ENCODE measurements at regions not wholly inside any gene's neighbourhood (a gene's known extent, or its start where the extent isn't known, plus 50 kb on each side); places are given as distances from the start of the nearest gene placed in this dataset.

- DNase-seq (ENCODE audit: extremely low read depth in 1 of 2, low read depth in 1 of 2), result no peak
Measured at GRCh38 chr6:41449399-41450245, 96.6 kb upstream of the FOXP4 start.

- no peak for DNase-seq (ENCODE audit: extremely low read depth in 1 of 2, low read depth in 1 of 2)
Measured at GRCh38 chr6:41450581-41450980, 95.6 kb upstream of the FOXP4 start.

GRCh38 chr6:41451039-41451438 is 95.1 kb upstream of the FOXP4 start:
- no peak for DNase-seq (ENCODE audit: extremely low read depth in 1 of 2, low read depth in 1 of 2)

GRCh38 chr6:41451515-41452163 is 94.5 kb upstream of the FOXP4 start:
- DNase-seq (ENCODE audit: extremely low read depth in 1 of 2, low read depth in 1 of 2), result no peak

- DNase-seq (ENCODE audit: extremely low read depth in 1 of 2, low read depth in 1 of 2), result no peak
Measured at GRCh38 chr6:41452763-41453162, 93.4 kb upstream of the FOXP4 start.

- no peak for DNase-seq (ENCODE audit: extremely low read depth in 1 of 2, low read depth in 1 of 2)
Measured at GRCh38 chr6:41453244-41453643, 92.9 kb upstream of the FOXP4 start.

GRCh38 chr6:41454189-41454789 is 91.9 kb upstream of the FOXP4 start:
- DNase-seq (ENCODE audit: extremely low read depth in 1 of 2, low read depth in 1 of 2), result no peak

GRCh38 chr6:41455410-41455809 is 90.8 kb upstream of the FOXP4 start:
- DNase-seq (ENCODE audit: extremely low read depth in 1 of 2, low read depth in 1 of 2), result no peak

- no peak for DNase-seq (ENCODE audit: extremely low read depth in 1 of 2, low read depth in 1 of 2)
Measured at GRCh38 chr6:41455818-41456217, 90.4 kb upstream of the FOXP4 start.

- DNase-seq (ENCODE audit: extremely low read depth in 1 of 2, low read depth in 1 of 2), result no peak
Measured at GRCh38 chr6:41457303-41457670, 88.9 kb upstream of the FOXP4 start.

GRCh38 chr6:41459738-41460137 is 86.4 kb upstream of the FOXP4 start:
- no peak for DNase-seq (ENCODE audit: extremely low read depth in 1 of 2, low read depth in 1 of 2)

- DNase-seq (ENCODE audit: extremely low read depth in 1 of 2, low read depth in 1 of 2), result no peak
Measured at GRCh38 chr6:41460742-41461336, 85.3 kb upstream of the FOXP4 start.

- DNase-seq (ENCODE audit: extremely low read depth in 1 of 2, low read depth in 1 of 2), result no peak
Measured at GRCh38 chr6:41462033-41462432, 84.1 kb upstream of the FOXP4 start.

- no peak for DNase-seq (ENCODE audit: extremely low read depth in 1 of 2, low read depth in 1 of 2)
Measured at GRCh38 chr6:41463062-41463930, 82.9 kb upstream of the FOXP4 start.

GRCh38 chr6:41464019-41464418 is 82.2 kb upstream of the FOXP4 start:
- DNase-seq (ENCODE audit: extremely low read depth in 1 of 2, low read depth in 1 of 2), result no peak

GRCh38 chr6:41464481-41464880 is 81.7 kb upstream of the FOXP4 start:
- DNase-seq (ENCODE audit: extremely low read depth in 1 of 2, low read depth in 1 of 2), result no peak

- no peak for DNase-seq (ENCODE audit: extremely low read depth in 1 of 2, low read depth in 1 of 2)
Measured at GRCh38 chr6:41466437-41466990, 79.7 kb upstream of the FOXP4 start.

- no peak for DNase-seq (ENCODE audit: extremely low read depth in 1 of 2, low read depth in 1 of 2)
Measured at GRCh38 chr6:41467061-41467460, 79.1 kb upstream of the FOXP4 start.

- DNase-seq (ENCODE audit: extremely low read depth in 1 of 2, low read depth in 1 of 2), result no peak
Measured at GRCh38 chr6:41467627-41468404, 78.4 kb upstream of the FOXP4 start.
